H9 (cell line): ENCODE measurements at regions not wholly inside any gene's neighbourhood (a gene's known extent, or its start where the extent isn't known, plus 50 kb on each side); places are given as distances from the start of the nearest gene placed in this dataset.

Experiments used
- DNase-seq: peaks from one replicate; pipeline ENCODE4 v3.0.0-alpha.2; 2017
- H2AFZ ChIP-seq: one replicate; pipeline ENCODE4 v1.6.1; 2013; ENCODE audit warnings: mild to moderate bottlenecking, low read length, control low read depth, moderate library complexity
- H2AK5ac ChIP-seq: 2 replicates; pipeline ENCODE4 v1.6.1; 2013; ENCODE audit warnings: low read length, control low read depth, mixed read lengths; ENCODE audit not compliant: insufficient read length
- H2BK120ac ChIP-seq: one replicate; pipeline ENCODE4 v1.6.1; 2013; ENCODE audit warnings: low read depth, mild to moderate bottlenecking, low read length, control low read depth, inconsistent platforms; ENCODE audit not compliant: poor library complexity, severe bottlenecking
- H2BK12ac ChIP-seq: 2 replicates; pipeline ENCODE4 v1.6.1; 2013; ENCODE audit warnings: low read length, control low read depth, mixed read lengths, low read depth; ENCODE audit not compliant: insufficient read length
- H2BK15ac ChIP-seq: 2 replicates; pipeline ENCODE4 v1.6.1; 2013; ENCODE audit warnings: low read depth, low read length, control low read depth
- H2BK20ac ChIP-seq: one replicate; pipeline ENCODE4 v1.6.1; 2013; ENCODE audit warnings: low read depth, mild to moderate bottlenecking, low read length, control low read depth, inconsistent platforms; ENCODE audit not compliant: poor library complexity, severe bottlenecking
- H2BK5ac ChIP-seq: 2 replicates; pipeline ENCODE4 v1.6.1; 2013; ENCODE audit warnings: low read length, control low read depth, mixed read lengths; ENCODE audit not compliant: insufficient read length
- H3K14ac ChIP-seq: 2 replicates; pipeline ENCODE4 v1.6.1; 2013; ENCODE audit warnings: low read length, control low read depth; ENCODE audit not compliant: insufficient read depth
- H3K18ac ChIP-seq: 2 replicates; pipeline ENCODE4 v1.6.1; 2013; ENCODE audit warnings: low read depth, mild to moderate bottlenecking, mixed read lengths, low read length, control low read depth; ENCODE audit not compliant: insufficient read length
- H3K23ac ChIP-seq: 2 replicates; pipeline ENCODE4 v1.6.1; 2013; ENCODE audit warnings: low read length, control low read depth, mixed read lengths, low read depth; ENCODE audit not compliant: insufficient read length
- H3K23me2 ChIP-seq: 2 replicates; pipeline ENCODE4 v1.6.1; 2013; ENCODE audit warnings: low read depth, mild to moderate bottlenecking, mixed read lengths, low read length, control low read depth; ENCODE audit not compliant: insufficient read length, poor library complexity, severe bottlenecking
- H3K27ac ChIP-seq: 2 replicates; pipeline ENCODE4 v1.5.1; 2013; ENCODE audit warnings: low read length, control low read depth, mixed read lengths, low read depth; ENCODE audit not compliant: insufficient read length
- H3K27me3 ChIP-seq: 2 replicates; pipeline ENCODE4 v1.6.1; 2013; ENCODE audit warnings: low read length, control low read depth, inconsistent platforms; ENCODE audit not compliant: insufficient read depth
- H3K4ac ChIP-seq: 2 replicates; pipeline ENCODE4 v1.6.1; 2013; ENCODE audit warnings: low read depth, mild to moderate bottlenecking, control low read depth, inconsistent platforms, low read length, moderate library complexity
- H3K4me1 ChIP-seq: 2 replicates; pipeline ENCODE4 v1.6.1; 2013; ENCODE audit warnings: low read length, control low read depth, inconsistent platforms; ENCODE audit not compliant: insufficient read depth
- H3K4me2 ChIP-seq: 2 replicates; pipeline ENCODE4 v1.6.1; 2013; ENCODE audit warnings: low read length, control low read depth, mixed read lengths; ENCODE audit not compliant: insufficient read length, insufficient read depth
- H3K56ac ChIP-seq: 2 replicates; pipeline ENCODE4 v1.6.1; 2013; ENCODE audit warnings: low read depth, mild to moderate bottlenecking, mixed read lengths, low read length, control low read depth; ENCODE audit not compliant: insufficient read length
- H3K79me1 ChIP-seq: 2 replicates; pipeline ENCODE4 v1.6.1; 2013; ENCODE audit warnings: low read depth, mild to moderate bottlenecking, moderate library complexity, low read length, control low read depth, inconsistent platforms; ENCODE audit not compliant: insufficient read depth, poor library complexity, severe bottlenecking
- H3K79me2 ChIP-seq: 2 replicates; pipeline ENCODE4 v1.6.1; 2013; ENCODE audit warnings: low read length, control low read depth, inconsistent platforms; ENCODE audit not compliant: insufficient read depth
- H3K9ac ChIP-seq: 2 replicates; pipeline ENCODE4 v1.6.1; 2013; ENCODE audit warnings: low read length, control low read depth, mixed read lengths; ENCODE audit not compliant: insufficient read length; ENCODE audit errors: extremely low read depth
- H3K9me3 ChIP-seq: one replicate; pipeline ENCODE4 v1.6.1; 2013; ENCODE audit warnings: low read depth, low read length, inconsistent platforms; ENCODE audit not compliant: control insufficient read depth
- H3T11ph ChIP-seq: one replicate; pipeline ENCODE4 v1.6.1; 2013; ENCODE audit warnings: mild to moderate bottlenecking, low read length, control low read depth, inconsistent platforms
- H4K20me1 ChIP-seq: one replicate; pipeline ENCODE4 v1.6.1; 2013; ENCODE audit not compliant: control insufficient read depth, insufficient read length, insufficient read depth
- H4K5ac ChIP-seq: 2 replicates; pipeline ENCODE4 v1.6.1; 2013; ENCODE audit warnings: low read depth, mild to moderate bottlenecking, mixed read lengths, low read length, control low read depth; ENCODE audit not compliant: insufficient read length
- H4K8ac ChIP-seq: replicated peaks from 2 replicates; pipeline ENCODE4 v1.6.1; 2013; ENCODE audit warnings: low read length, control low read depth, mixed read lengths, low read depth; ENCODE audit not compliant: insufficient read length
- H4K91ac ChIP-seq: 2 replicates; pipeline ENCODE4 v1.6.1; 2013; ENCODE audit warnings: low read depth, mild to moderate bottlenecking, moderate library complexity, mixed read lengths, low read length, control low read depth; ENCODE audit not compliant: insufficient read length
- H3K27ac Mint-ChIP-seq, 3 experiments: 2 replicates in 2 of 3; 3 replicates in 1 of 3; pipeline ENCODE4 v1.8.0; 2020 to 2021; ENCODE audit warnings: mixed read lengths in 3 of 3, mild to moderate bottlenecking in 1 of 3, moderate library complexity in 1 of 3
- H3K27me3 Mint-ChIP-seq: 2 replicates; pipeline ENCODE4 v1.8.0; 2021; ENCODE audit warnings: low read depth, mild to moderate bottlenecking, moderate library complexity, mixed read lengths
- H3K36me3 Mint-ChIP-seq, 3 experiments: 2 replicates in 2 of 3; 3 replicates in 1 of 3; pipeline ENCODE4 v1.8.0; 2020 to 2021; ENCODE audit warnings: low read depth in 3 of 3, mixed read lengths in 3 of 3; ENCODE audit not compliant: insufficient read depth in 1 of 3
- H3K4me1 Mint-ChIP-seq, 2 experiments: 2 replicates each; pipeline ENCODE4 v1.8.0; 2020; ENCODE audit warnings: mixed read lengths in 2 of 2
- H3K4me3 Mint-ChIP-seq, 2 experiments: 2 replicates in 1 of 2; 3 replicates in 1 of 2; pipeline ENCODE4 v1.8.0; 2020 to 2021; ENCODE audit warnings: mild to moderate bottlenecking in 2 of 2, mixed read lengths in 2 of 2, moderate library complexity in 1 of 2
- H3K9me3 Mint-ChIP-seq, 2 experiments: 2 replicates in 1 of 2; 3 replicates in 1 of 2; pipeline ENCODE4 v1.8.0; 2020; ENCODE audit warnings: mild to moderate bottlenecking in 2 of 2, mixed read lengths in 2 of 2, moderate library complexity in 1 of 2
- TF ChIP-seq, protein P1 (sequence below): fragments of 200-600 bp; sonication (generic); conservative IDR thresholded peaks from 3 replicates; pipeline ENCODE4 v1.8.0; 2021; ENCODE audit warnings: antibody characterized with exemption, mild to moderate bottlenecking

DNA sequence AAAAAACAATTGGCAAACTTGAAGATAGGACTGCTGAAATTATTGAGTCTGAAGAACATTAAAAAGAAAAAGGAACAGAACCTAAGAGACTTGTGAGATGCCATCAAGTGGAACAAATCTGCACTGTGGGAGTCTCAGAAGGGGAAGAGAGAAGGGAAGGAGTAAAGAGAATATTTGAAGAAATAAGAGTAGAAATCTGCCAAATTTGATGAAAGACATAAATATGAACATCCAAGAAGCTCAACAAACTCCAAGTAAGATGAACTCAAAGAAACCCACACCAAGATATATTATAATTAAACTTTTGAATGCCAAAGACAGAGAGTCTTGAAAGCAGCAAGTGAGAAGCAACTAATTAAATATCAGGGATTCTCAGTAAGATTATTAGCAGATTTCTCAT, 102.7 kb downstream of the ZNF519 start:
- no peak overlapping the region for H3K4me3 Mint-ChIP-seq
- H3K9me3 Mint-ChIP-seq = peaks cover 22 to 24% of the 10 kb centered on the region in 2 experiments
- TF ChIP-seq, protein P1, sequence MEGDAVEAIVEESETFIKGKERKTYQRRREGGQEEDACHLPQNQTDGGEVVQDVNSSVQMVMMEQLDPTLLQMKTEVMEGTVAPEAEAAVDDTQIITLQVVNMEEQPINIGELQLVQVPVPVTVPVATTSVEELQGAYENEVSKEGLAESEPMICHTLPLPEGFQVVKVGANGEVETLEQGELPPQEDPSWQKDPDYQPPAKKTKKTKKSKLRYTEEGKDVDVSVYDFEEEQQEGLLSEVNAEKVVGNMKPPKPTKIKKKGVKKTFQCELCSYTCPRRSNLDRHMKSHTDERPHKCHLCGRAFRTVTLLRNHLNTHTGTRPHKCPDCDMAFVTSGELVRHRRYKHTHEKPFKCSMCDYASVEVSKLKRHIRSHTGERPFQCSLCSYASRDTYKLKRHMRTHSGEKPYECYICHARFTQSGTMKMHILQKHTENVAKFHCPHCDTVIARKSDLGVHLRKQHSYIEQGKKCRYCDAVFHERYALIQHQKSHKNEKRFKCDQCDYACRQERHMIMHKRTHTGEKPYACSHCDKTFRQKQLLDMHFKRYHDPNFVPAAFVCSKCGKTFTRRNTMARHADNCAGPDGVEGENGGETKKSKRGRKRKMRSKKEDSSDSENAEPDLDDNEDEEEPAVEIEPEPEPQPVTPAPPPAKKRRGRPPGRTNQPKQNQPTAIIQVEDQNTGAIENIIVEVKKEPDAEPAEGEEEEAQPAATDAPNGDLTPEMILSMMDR = no peak

More for the DNA sequence above, 102.7 kb downstream of the ZNF519 start:
- peaks cover 1% of the 10 kb centered on the region; the same call in 1 of the 2 replicates for H3K27me3 Mint-ChIP-seq
- Histone ChIP-seq H3K27me3 (no peaks in the 10 kb centered on the region), H3K79me2 (no peaks in the 10 kb centered on the region), H4K91ac (no peak overlapping the region), H2AK5ac (no peak overlapping the region), H3K9ac (no peak overlapping the region), H2BK5ac (no peak overlapping the region), H2BK20ac (no peak overlapping the region), H3K23me2 (no peaks in the 10 kb centered on the region), H2BK12ac (no peak overlapping the region), H3K4ac (no peak overlapping the region), H4K8ac (no peak overlapping the region), H3T11ph (no peak overlapping the region), H2BK15ac (no peak overlapping the region), H3K18ac (no peak overlapping the region), H3K4me1 (peaks cover 10% of the 10 kb centered on the region), H3K56ac (no peak overlapping the region), H3K23ac (no peak overlapping the region), H2AFZ (no peak overlapping the region), H3K79me1 (no peaks in the 10 kb centered on the region), H4K5ac (no peak overlapping the region), H3K4me2 (no peak overlapping the region), H3K9me3 (no peaks in the 10 kb centered on the region), H4K20me1 (no peaks in the 10 kb centered on the region), H2BK120ac (no peak overlapping the region), H3K27ac (no peak overlapping the region), H3K14ac (no peak overlapping the region)
- DNase-seq = no peak
- H3K36me3 Mint-ChIP-seq = peaks cover 8 to 26% (median 14%) of the 10 kb centered on the region in 3 experiments
- peaks cover 29 to 30% of the 10 kb centered on the region in 2 experiments for H3K4me1 Mint-ChIP-seq
- no peak overlapping the region for H3K27ac Mint-ChIP-seq
